H9 (cell line): ENCODE measurements at regions not wholly inside any gene's neighbourhood (a gene's known extent, or its start where the extent isn't known, plus 50 kb on each side); places are given as distances from the start of the nearest gene placed in this dataset.

Experiments used
- DNase-seq: peaks from one replicate; pipeline ENCODE4 v3.0.0-alpha.2; 2017
- H2AFZ ChIP-seq: one replicate; pipeline ENCODE4 v1.6.1; 2013; ENCODE audit warnings: mild to moderate bottlenecking, low read length, control low read depth, moderate library complexity
- H2AK5ac ChIP-seq: 2 replicates; pipeline ENCODE4 v1.6.1; 2013; ENCODE audit warnings: low read length, control low read depth, mixed read lengths; ENCODE audit not compliant: insufficient read length
- H2BK120ac ChIP-seq: one replicate; pipeline ENCODE4 v1.6.1; 2013; ENCODE audit warnings: low read depth, mild to moderate bottlenecking, low read length, control low read depth, inconsistent platforms; ENCODE audit not compliant: poor library complexity, severe bottlenecking
- H2BK12ac ChIP-seq: 2 replicates; pipeline ENCODE4 v1.6.1; 2013; ENCODE audit warnings: low read length, control low read depth, mixed read lengths, low read depth; ENCODE audit not compliant: insufficient read length
- H2BK15ac ChIP-seq: 2 replicates; pipeline ENCODE4 v1.6.1; 2013; ENCODE audit warnings: low read depth, low read length, control low read depth
- H2BK20ac ChIP-seq: one replicate; pipeline ENCODE4 v1.6.1; 2013; ENCODE audit warnings: low read depth, mild to moderate bottlenecking, low read length, control low read depth, inconsistent platforms; ENCODE audit not compliant: poor library complexity, severe bottlenecking
- H2BK5ac ChIP-seq: 2 replicates; pipeline ENCODE4 v1.6.1; 2013; ENCODE audit warnings: low read length, control low read depth, mixed read lengths; ENCODE audit not compliant: insufficient read length
- H3K14ac ChIP-seq: 2 replicates; pipeline ENCODE4 v1.6.1; 2013; ENCODE audit warnings: low read length, control low read depth; ENCODE audit not compliant: insufficient read depth
- H3K18ac ChIP-seq: 2 replicates; pipeline ENCODE4 v1.6.1; 2013; ENCODE audit warnings: low read depth, mild to moderate bottlenecking, mixed read lengths, low read length, control low read depth; ENCODE audit not compliant: insufficient read length
- H3K23ac ChIP-seq: 2 replicates; pipeline ENCODE4 v1.6.1; 2013; ENCODE audit warnings: low read length, control low read depth, mixed read lengths, low read depth; ENCODE audit not compliant: insufficient read length
- H3K23me2 ChIP-seq: 2 replicates; pipeline ENCODE4 v1.6.1; 2013; ENCODE audit warnings: low read depth, mild to moderate bottlenecking, mixed read lengths, low read length, control low read depth; ENCODE audit not compliant: insufficient read length, poor library complexity, severe bottlenecking
- H3K27ac ChIP-seq: 2 replicates; pipeline ENCODE4 v1.5.1; 2013; ENCODE audit warnings: low read length, control low read depth, mixed read lengths, low read depth; ENCODE audit not compliant: insufficient read length
- H3K27me3 ChIP-seq: 2 replicates; pipeline ENCODE4 v1.6.1; 2013; ENCODE audit warnings: low read length, control low read depth, inconsistent platforms; ENCODE audit not compliant: insufficient read depth
- H3K4ac ChIP-seq: 2 replicates; pipeline ENCODE4 v1.6.1; 2013; ENCODE audit warnings: low read depth, mild to moderate bottlenecking, control low read depth, inconsistent platforms, low read length, moderate library complexity
- H3K4me1 ChIP-seq: 2 replicates; pipeline ENCODE4 v1.6.1; 2013; ENCODE audit warnings: low read length, control low read depth, inconsistent platforms; ENCODE audit not compliant: insufficient read depth
- H3K4me2 ChIP-seq: 2 replicates; pipeline ENCODE4 v1.6.1; 2013; ENCODE audit warnings: low read length, control low read depth, mixed read lengths; ENCODE audit not compliant: insufficient read length, insufficient read depth
- H3K56ac ChIP-seq: 2 replicates; pipeline ENCODE4 v1.6.1; 2013; ENCODE audit warnings: low read depth, mild to moderate bottlenecking, mixed read lengths, low read length, control low read depth; ENCODE audit not compliant: insufficient read length
- H3K79me1 ChIP-seq: 2 replicates; pipeline ENCODE4 v1.6.1; 2013; ENCODE audit warnings: low read depth, mild to moderate bottlenecking, moderate library complexity, low read length, control low read depth, inconsistent platforms; ENCODE audit not compliant: insufficient read depth, poor library complexity, severe bottlenecking
- H3K79me2 ChIP-seq: 2 replicates; pipeline ENCODE4 v1.6.1; 2013; ENCODE audit warnings: low read length, control low read depth, inconsistent platforms; ENCODE audit not compliant: insufficient read depth
- H3K9ac ChIP-seq: 2 replicates; pipeline ENCODE4 v1.6.1; 2013; ENCODE audit warnings: low read length, control low read depth, mixed read lengths; ENCODE audit not compliant: insufficient read length; ENCODE audit errors: extremely low read depth
- H3K9me3 ChIP-seq: one replicate; pipeline ENCODE4 v1.6.1; 2013; ENCODE audit warnings: low read depth, low read length, inconsistent platforms; ENCODE audit not compliant: control insufficient read depth
- H3T11ph ChIP-seq: one replicate; pipeline ENCODE4 v1.6.1; 2013; ENCODE audit warnings: mild to moderate bottlenecking, low read length, control low read depth, inconsistent platforms
- H4K20me1 ChIP-seq: one replicate; pipeline ENCODE4 v1.6.1; 2013; ENCODE audit not compliant: control insufficient read depth, insufficient read length, insufficient read depth
- H4K5ac ChIP-seq: 2 replicates; pipeline ENCODE4 v1.6.1; 2013; ENCODE audit warnings: low read depth, mild to moderate bottlenecking, mixed read lengths, low read length, control low read depth; ENCODE audit not compliant: insufficient read length
- H4K8ac ChIP-seq: replicated peaks from 2 replicates; pipeline ENCODE4 v1.6.1; 2013; ENCODE audit warnings: low read length, control low read depth, mixed read lengths, low read depth; ENCODE audit not compliant: insufficient read length
- H4K91ac ChIP-seq: 2 replicates; pipeline ENCODE4 v1.6.1; 2013; ENCODE audit warnings: low read depth, mild to moderate bottlenecking, moderate library complexity, mixed read lengths, low read length, control low read depth; ENCODE audit not compliant: insufficient read length
- H3K27ac Mint-ChIP-seq, 3 experiments: 2 replicates in 2 of 3; 3 replicates in 1 of 3; pipeline ENCODE4 v1.8.0; 2020 to 2021; ENCODE audit warnings: mixed read lengths in 3 of 3, mild to moderate bottlenecking in 1 of 3, moderate library complexity in 1 of 3
- H3K27me3 Mint-ChIP-seq: 2 replicates; pipeline ENCODE4 v1.8.0; 2021; ENCODE audit warnings: low read depth, mild to moderate bottlenecking, moderate library complexity, mixed read lengths
- H3K36me3 Mint-ChIP-seq, 3 experiments: 2 replicates in 2 of 3; 3 replicates in 1 of 3; pipeline ENCODE4 v1.8.0; 2020 to 2021; ENCODE audit warnings: low read depth in 3 of 3, mixed read lengths in 3 of 3; ENCODE audit not compliant: insufficient read depth in 1 of 3
- H3K4me1 Mint-ChIP-seq, 2 experiments: 2 replicates each; pipeline ENCODE4 v1.8.0; 2020; ENCODE audit warnings: mixed read lengths in 2 of 2
- H3K4me3 Mint-ChIP-seq, 2 experiments: 2 replicates in 1 of 2; 3 replicates in 1 of 2; pipeline ENCODE4 v1.8.0; 2020 to 2021; ENCODE audit warnings: mild to moderate bottlenecking in 2 of 2, mixed read lengths in 2 of 2, moderate library complexity in 1 of 2
- H3K9me3 Mint-ChIP-seq, 2 experiments: 2 replicates in 1 of 2; 3 replicates in 1 of 2; pipeline ENCODE4 v1.8.0; 2020; ENCODE audit warnings: mild to moderate bottlenecking in 2 of 2, mixed read lengths in 2 of 2, moderate library complexity in 1 of 2
- CTCF ChIP-seq: fragments of 200-600 bp; sonication (generic); conservative IDR thresholded peaks from 3 replicates; pipeline ENCODE4 v1.8.0; 2021; ENCODE audit warnings: antibody characterized with exemption, mild to moderate bottlenecking
- WGBS: extraction: QIAGEN DNeasy Blood & Tissue Kit; methylation state at CpG from one replicate; pipeline ENCODE4 v1.1.7; 2013; ENCODE audit warnings: missing lambda C conversion rate, low lambda C conversion rate, mixed read lengths; ENCODE audit not compliant: insufficient read length; ENCODE audit errors: extremely low coverage; 5-methylcytosine and 5-hydroxymethylcytosine counted together

GRCh38 chr5:111840036-111840674 is 83.2 kb upstream of the NREP start:
- no peak overlapping the region for H3K56ac ChIP-seq
- H2AFZ ChIP-seq = no peak overlapping the region
- no peak overlapping the region for H2BK5ac ChIP-seq
- H2BK15ac ChIP-seq = no peak overlapping the region
- no peaks in the 10 kb centered on the region for H3K4me1 ChIP-seq
- H3K18ac ChIP-seq = no peak overlapping the region
- H4K20me1 ChIP-seq = no peaks in the 10 kb centered on the region
- no peak overlapping the region for H3K4me2 ChIP-seq
- no peak overlapping the region for H3K27ac ChIP-seq
- H3K4ac ChIP-seq = no peak overlapping the region
- no peaks in the 10 kb centered on the region for H3K9me3 Mint-ChIP-seq
- no peak overlapping the region for H3K14ac ChIP-seq
- 100% methylated on average over 1 of the region's 6 CpGs for WGBS
- H3K4me3 Mint-ChIP-seq = no peak overlapping the region
- no peak overlapping the region for H2BK12ac ChIP-seq
- no peak for DNase-seq
- H3K4me1 Mint-ChIP-seq = no peaks in the 10 kb centered on the region
- no peaks in the 10 kb centered on the region for H3K79me2 ChIP-seq
- no peaks in the 10 kb centered on the region for H3K36me3 Mint-ChIP-seq
- H3T11ph ChIP-seq = no peak overlapping the region
- no peak for TF ChIP-seq CTCF
- no peaks in the 10 kb centered on the region for H3K27me3 Mint-ChIP-seq
- no peaks in the 10 kb centered on the region for H3K23me2 ChIP-seq
- H3K27me3 ChIP-seq = no peaks in the 10 kb centered on the region
- no peak overlapping the region for H2AK5ac ChIP-seq
- no peak overlapping the region for H4K5ac ChIP-seq
- H3K79me1 ChIP-seq = no peaks in the 10 kb centered on the region
- H3K27ac Mint-ChIP-seq = no peak overlapping the region
- H2BK20ac ChIP-seq = no peak overlapping the region
- H3K9ac ChIP-seq = no peak overlapping the region
- no peaks in the 10 kb centered on the region for H3K9me3 ChIP-seq
- H2BK120ac ChIP-seq = no peak overlapping the region
- H4K91ac ChIP-seq = no peak overlapping the region
- H3K23ac ChIP-seq = no peak overlapping the region
- no peak overlapping the region for H4K8ac ChIP-seq
